PFSK-1 (cell line): ENCODE measurements at regions not wholly inside any gene's neighbourhood (a gene's known extent, or its start where the extent isn't known, plus 50 kb on each side); places are given as distances from the start of the nearest gene placed in this dataset.

Experiments
- SIN3A ChIP-seq: IDR thresholded peaks from 2 replicates; pipeline ENCODE4 v1.6.1; 2012; ENCODE audit warnings: mild to moderate bottlenecking, low read length, moderate library complexity, borderline replicate concordance; ENCODE audit not compliant: insufficient read depth
- TF ChIP-seq, protein P1 (sequence below), 2 experiments: IDR thresholded peaks; 2 replicates each; pipeline versions ENCODE4 v1.6.1 to v1.8.0; 2011 to 2012; ENCODE audit warnings: low read depth in 2 of 2, low read length in 2 of 2, control low read depth in 1 of 2, inconsistent platforms in 1 of 2, mild to moderate bottlenecking in 1 of 2, moderate library complexity in 1 of 2; ENCODE audit not compliant: insufficient read depth in 1 of 2

- no peak for TF ChIP-seq SIN3A
- TF ChIP-seq, protein P1, sequence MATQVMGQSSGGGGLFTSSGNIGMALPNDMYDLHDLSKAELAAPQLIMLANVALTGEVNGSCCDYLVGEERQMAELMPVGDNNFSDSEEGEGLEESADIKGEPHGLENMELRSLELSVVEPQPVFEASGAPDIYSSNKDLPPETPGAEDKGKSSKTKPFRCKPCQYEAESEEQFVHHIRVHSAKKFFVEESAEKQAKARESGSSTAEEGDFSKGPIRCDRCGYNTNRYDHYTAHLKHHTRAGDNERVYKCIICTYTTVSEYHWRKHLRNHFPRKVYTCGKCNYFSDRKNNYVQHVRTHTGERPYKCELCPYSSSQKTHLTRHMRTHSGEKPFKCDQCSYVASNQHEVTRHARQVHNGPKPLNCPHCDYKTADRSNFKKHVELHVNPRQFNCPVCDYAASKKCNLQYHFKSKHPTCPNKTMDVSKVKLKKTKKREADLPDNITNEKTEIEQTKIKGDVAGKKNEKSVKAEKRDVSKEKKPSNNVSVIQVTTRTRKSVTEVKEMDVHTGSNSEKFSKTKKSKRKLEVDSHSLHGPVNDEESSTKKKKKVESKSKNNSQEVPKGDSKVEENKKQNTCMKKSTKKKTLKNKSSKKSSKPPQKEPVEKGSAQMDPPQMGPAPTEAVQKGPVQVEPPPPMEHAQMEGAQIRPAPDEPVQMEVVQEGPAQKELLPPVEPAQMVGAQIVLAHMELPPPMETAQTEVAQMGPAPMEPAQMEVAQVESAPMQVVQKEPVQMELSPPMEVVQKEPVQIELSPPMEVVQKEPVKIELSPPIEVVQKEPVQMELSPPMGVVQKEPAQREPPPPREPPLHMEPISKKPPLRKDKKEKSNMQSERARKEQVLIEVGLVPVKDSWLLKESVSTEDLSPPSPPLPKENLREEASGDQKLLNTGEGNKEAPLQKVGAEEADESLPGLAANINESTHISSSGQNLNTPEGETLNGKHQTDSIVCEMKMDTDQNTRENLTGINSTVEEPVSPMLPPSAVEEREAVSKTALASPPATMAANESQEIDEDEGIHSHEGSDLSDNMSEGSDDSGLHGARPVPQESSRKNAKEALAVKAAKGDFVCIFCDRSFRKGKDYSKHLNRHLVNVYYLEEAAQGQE (IDR thresholded peaks at IDR 0.05; ENCODE audit: insufficient read depth in 1 of 2, low read depth in 2 of 2, low read length in 2 of 2), result no peak
Measured at GRCh38 chr2:193627927-193628272, 1433.2 kb upstream of the TMEFF2 start.
